ENCODE measurements at regions not wholly inside any gene's neighbourhood (a gene's known extent, or its start where the extent isn't known, plus 50 kb on each side); places are given as distances from the start of the nearest gene placed in this dataset.

DNA sequence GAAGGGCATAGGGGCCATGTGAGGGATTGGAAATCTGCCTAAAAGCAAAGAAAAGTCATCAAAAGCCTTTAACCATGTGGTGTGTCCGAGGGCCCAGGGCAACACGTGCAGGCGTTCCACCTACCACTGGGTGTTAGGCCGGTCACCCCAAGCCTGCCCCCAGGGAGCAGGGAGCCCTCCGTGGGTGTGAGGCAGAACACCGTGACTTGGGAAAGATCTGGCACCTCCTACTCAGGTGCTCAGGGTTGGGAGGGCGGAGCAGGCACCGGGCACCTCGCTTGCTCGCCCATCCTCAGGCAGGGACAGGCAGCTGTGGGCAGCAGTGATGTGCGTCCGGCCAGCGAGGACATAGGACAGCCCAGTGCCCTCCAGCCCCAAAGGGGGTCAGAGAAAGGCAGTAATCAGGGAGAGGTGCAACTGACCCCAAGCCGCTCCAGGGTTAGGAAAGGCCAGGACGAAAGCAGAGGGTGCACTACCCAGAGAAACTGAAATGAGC is 80.7 kb upstream of the CHST15 start:
- Mint-ChIP-seq H3K36me3 (no peaks in the 10 kb centered on the region), H3K4me3 (no peak overlapping the region), H3K27me3 (ENCODE audit: low read depth in 2 of 2) (peaks cover 2 to 7% of the 10 kb centered on the region in 2 donors), H3K27ac (no peak overlapping the region), H3K4me1 (peaks cover 7% of the 10 kb centered on the region in 2 donors), H3K9me3 (no peaks in the 10 kb centered on the region)
- Histone ChIP-seq H3K36me3 (ENCODE audit: control insufficient read depth, insufficient read depth, low read length) (no peaks in the 10 kb centered on the region), H3K27me3 (ENCODE audit: control insufficient read depth, insufficient read depth, low read length) (no peaks in the 10 kb centered on the region), H3K9me3 (ENCODE audit: control insufficient read depth, insufficient read depth, low read length) (no peaks in the 10 kb centered on the region), H3K4me1 (ENCODE audit: control insufficient read depth, insufficient read depth, low read length) (peaks cover 9% of the 10 kb centered on the region), H3K27ac (ENCODE audit: low read length) (no peak overlapping the region), H3K4me3 (ENCODE audit: low read length) (no peak overlapping the region)
- TF ChIP-seq, protein P1, sequence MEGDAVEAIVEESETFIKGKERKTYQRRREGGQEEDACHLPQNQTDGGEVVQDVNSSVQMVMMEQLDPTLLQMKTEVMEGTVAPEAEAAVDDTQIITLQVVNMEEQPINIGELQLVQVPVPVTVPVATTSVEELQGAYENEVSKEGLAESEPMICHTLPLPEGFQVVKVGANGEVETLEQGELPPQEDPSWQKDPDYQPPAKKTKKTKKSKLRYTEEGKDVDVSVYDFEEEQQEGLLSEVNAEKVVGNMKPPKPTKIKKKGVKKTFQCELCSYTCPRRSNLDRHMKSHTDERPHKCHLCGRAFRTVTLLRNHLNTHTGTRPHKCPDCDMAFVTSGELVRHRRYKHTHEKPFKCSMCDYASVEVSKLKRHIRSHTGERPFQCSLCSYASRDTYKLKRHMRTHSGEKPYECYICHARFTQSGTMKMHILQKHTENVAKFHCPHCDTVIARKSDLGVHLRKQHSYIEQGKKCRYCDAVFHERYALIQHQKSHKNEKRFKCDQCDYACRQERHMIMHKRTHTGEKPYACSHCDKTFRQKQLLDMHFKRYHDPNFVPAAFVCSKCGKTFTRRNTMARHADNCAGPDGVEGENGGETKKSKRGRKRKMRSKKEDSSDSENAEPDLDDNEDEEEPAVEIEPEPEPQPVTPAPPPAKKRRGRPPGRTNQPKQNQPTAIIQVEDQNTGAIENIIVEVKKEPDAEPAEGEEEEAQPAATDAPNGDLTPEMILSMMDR (IDR thresholded peaks at IDR 0.05) = no peak
- no peak for ATAC-seq
- no peak for DNase-seq
- WGBS (ENCODE audit: insufficient coverage) = 91% methylated on average over 15 of the region's 15 CpGs
- intact Hi-C loops (cut with micrococcal nuclease) = no loop called here

DNA sequence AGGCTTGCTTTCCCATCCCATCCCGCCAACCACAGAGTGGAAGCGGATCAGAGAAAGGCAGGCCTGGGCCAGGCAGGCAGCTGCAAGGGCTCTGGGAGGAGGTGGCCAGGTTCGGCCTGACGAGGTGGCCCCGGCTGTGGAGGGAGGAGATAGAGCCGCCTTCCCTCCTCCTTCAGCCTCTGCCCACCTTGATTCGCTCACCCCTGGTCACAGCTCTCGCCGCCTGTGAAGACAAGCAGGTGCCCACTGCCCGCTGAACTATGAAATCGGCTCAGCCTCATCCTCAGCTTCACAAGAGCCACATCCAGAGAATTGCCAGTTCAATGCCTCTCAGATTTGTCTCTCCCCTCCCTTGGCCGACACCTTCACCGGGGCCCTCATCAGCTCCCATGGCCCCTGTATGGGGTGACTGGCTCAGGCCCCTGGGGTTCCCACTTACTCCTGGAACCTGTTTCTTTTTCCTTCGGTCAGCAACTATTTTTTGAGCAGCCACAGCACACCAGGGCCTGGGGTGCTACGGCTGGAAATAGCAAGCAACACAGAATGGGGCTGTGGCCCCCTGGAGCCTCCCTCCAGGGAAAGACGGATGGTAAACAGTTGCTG is 80.0 kb upstream of the CHST15 start:
- Histone ChIP-seq H3K27ac (ENCODE audit: low read length) (no peak overlapping the region), H3K4me1 (ENCODE audit: control insufficient read depth, insufficient read depth, low read length) (peaks cover 9% of the 10 kb centered on the region), H3K27me3 (ENCODE audit: control insufficient read depth, insufficient read depth, low read length) (no peaks in the 10 kb centered on the region), H3K4me3 (ENCODE audit: low read length) (no peak overlapping the region), H3K36me3 (ENCODE audit: control insufficient read depth, insufficient read depth, low read length) (no peaks in the 10 kb centered on the region), H3K9me3 (ENCODE audit: control insufficient read depth, insufficient read depth, low read length) (no peaks in the 10 kb centered on the region)
- 81% methylated on average over 16 of the region's 16 CpGs for WGBS (ENCODE audit: insufficient coverage)
- ATAC-seq = no peak
- H3K9me3 Mint-ChIP-seq = no peaks in the 10 kb centered on the region
- TF ChIP-seq, protein P1 (IDR thresholded peaks at IDR 0.05) = no peak
- intact Hi-C loops (cut with micrococcal nuclease) = no loop called here
- no peaks in the 10 kb centered on the region for H3K36me3 Mint-ChIP-seq
- no peak overlapping the region for H3K4me3 Mint-ChIP-seq
- peaks cover 7% of the 10 kb centered on the region in 2 donors for H3K4me1 Mint-ChIP-seq
- no peak overlapping the region for H3K27ac Mint-ChIP-seq
- DNase-seq = no peak
- peaks cover 2 to 7% of the 10 kb centered on the region in 2 donors for H3K27me3 Mint-ChIP-seq (ENCODE audit: low read depth in 2 of 2)

DNA sequence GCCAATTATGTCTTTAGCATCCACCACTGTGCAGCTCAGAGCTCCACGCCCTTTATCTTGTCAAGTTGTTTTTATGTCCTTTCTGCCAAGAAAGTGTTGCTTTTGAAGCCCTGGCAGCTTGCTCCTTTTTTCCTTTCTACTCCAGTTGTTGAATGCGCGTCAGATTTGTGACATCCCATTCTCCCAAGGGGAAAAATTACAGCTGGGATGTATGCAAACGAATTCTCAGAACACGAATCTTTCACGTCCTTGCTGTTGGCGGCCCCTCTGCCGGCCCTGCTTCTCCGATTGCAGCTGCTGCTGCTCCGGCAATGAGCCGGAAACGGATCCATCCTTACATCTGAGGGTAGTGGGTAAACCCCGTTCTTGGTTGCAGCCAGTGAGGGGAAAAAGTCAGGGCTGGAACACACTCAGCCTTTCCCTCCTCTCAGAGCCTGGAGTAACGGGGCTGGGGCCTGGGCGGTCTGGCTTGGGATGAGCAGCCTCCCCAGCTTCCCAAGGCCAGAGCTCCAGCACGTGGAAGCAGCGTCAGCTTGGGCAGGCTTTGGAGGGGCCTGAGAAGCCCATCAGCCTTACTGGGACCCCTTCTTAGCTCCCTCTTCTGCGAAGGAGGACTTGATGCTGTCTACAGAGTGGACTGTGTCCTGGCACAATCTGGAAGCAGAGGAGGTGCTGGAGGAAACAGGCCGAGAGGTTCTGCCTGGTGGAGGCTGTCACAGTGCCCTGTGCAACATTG is 79.0 kb upstream of the CHST15 start:
- Mint-ChIP-seq H3K36me3 (no peaks in the 10 kb centered on the region), H3K9me3 (no peaks in the 10 kb centered on the region), H3K27me3 (ENCODE audit: low read depth in 2 of 2) (peaks cover 2 to 7% of the 10 kb centered on the region in 2 donors), H3K4me1 (peaks cover 7% of the 10 kb centered on the region in 2 donors), H3K27ac (no peak overlapping the region), H3K4me3 (no peak overlapping the region)
- Histone ChIP-seq H3K4me1 (ENCODE audit: control insufficient read depth, insufficient read depth, low read length) (peaks cover 9% of the 10 kb centered on the region), H3K27me3 (ENCODE audit: control insufficient read depth, insufficient read depth, low read length) (no peaks in the 10 kb centered on the region), H3K9me3 (ENCODE audit: control insufficient read depth, insufficient read depth, low read length) (no peaks in the 10 kb centered on the region), H3K36me3 (ENCODE audit: control insufficient read depth, insufficient read depth, low read length) (no peaks in the 10 kb centered on the region), H3K4me3 (ENCODE audit: low read length) (no peak overlapping the region), H3K27ac (ENCODE audit: low read length) (no peak overlapping the region)
- TF ChIP-seq, protein P1 (IDR thresholded peaks at IDR 0.05) = no peak
- DNase-seq = no peak
- intact Hi-C loops (cut with micrococcal nuclease) = no loop called here
- ATAC-seq = no peak
- 87% methylated on average over 19 of the region's 19 CpGs for WGBS (ENCODE audit: insufficient coverage)
